HFFc6 (cell line): ENCODE measurements at regions not wholly inside any gene's neighbourhood (a gene's known extent, or its start where the extent isn't known, plus 50 kb on each side); places are given as distances from the start of the nearest gene placed in this dataset.

Experiments used
- DNase-seq: peaks from one replicate; pipeline ENCODE4 v3.0.0-alpha.2; 2018
- H3K27ac Mint-ChIP-seq: 2 replicates; pipeline ENCODE4 v1.8.0; 2020; ENCODE audit warnings: mild to moderate bottlenecking, mixed read lengths
- H3K27me3 Mint-ChIP-seq: 2 replicates; pipeline ENCODE4 v1.8.0; 2021; ENCODE audit warnings: mild to moderate bottlenecking, moderate library complexity, mixed read lengths; ENCODE audit not compliant: insufficient read depth
- H3K36me3 Mint-ChIP-seq: 2 replicates; pipeline ENCODE4 v1.8.0; 2021; ENCODE audit warnings: low read depth, mixed read lengths
- H3K4me1 Mint-ChIP-seq: 2 replicates; pipeline ENCODE4 v1.8.0; 2020; ENCODE audit warnings: low read depth, mixed read lengths
- H3K4me3 Mint-ChIP-seq: 2 replicates; pipeline ENCODE4 v1.8.0; 2020; ENCODE audit warnings: mild to moderate bottlenecking, moderate library complexity, mixed read lengths
- H3K9me3 Mint-ChIP-seq: 2 replicates; pipeline ENCODE4 v1.8.0; 2020; ENCODE audit warnings: mild to moderate bottlenecking, mixed read lengths
- CTCF ChIP-seq: fragments of 200-600 bp; sonication (generic); IDR thresholded peaks from 2 replicates; pipeline ENCODE4 v1.5.0; 2021; ENCODE audit warnings: antibody characterized with exemption, mild to moderate bottlenecking

GRCh38 chr13:109602356-109602755, 184.0 kb downstream of the IRS2 start:
- Mint-ChIP-seq H3K27me3 (peaks cover 8% of the 10 kb centered on the region), H3K27ac (no peak overlapping the region), H3K4me1 (peaks cover 29% of the 10 kb centered on the region; the same call in 1 of the 2 replicates), H3K9me3 (no peaks in the 10 kb centered on the region), H3K36me3 (no peaks in the 10 kb centered on the region), H3K4me3 (no peak overlapping the region)
- no peak for DNase-seq
- TF ChIP-seq CTCF, result no peak

DNA sequence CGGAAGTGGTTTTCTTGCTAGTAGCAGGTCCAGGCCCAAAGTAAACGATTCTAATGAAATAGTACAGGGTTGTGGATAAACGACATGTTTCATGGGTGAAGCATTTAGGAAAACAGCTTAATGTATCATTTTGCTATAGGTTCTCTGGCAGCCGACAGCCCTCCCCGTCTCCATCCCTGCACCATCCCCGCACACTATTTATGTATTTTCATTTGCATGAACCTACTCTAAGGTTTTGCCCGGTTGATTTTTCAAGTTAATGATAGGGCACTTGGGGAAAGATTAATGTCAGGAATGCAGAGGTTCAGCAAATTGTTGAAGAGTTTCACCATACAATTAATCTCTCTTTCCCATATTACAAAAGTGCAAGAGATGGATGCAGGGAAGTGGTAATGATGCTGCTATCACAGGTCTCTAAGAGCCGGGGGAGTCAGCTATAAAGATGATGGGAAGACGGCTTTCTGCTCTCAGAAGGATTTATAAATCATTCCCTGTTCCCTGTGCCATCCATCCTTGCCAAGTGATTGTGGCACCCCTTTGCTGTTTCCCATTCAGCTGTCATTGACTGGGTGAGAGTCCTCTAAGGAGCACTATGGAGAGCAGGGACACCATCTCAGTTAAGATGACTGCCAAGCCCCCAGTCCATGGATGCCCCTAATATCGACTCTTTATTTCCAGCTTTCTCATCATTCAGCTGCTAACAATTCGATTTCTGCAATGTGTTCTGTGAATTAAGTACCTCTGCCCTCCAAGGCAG, 186.3 kb downstream of the IRS2 start:
- no peak for TF ChIP-seq CTCF

DNA sequence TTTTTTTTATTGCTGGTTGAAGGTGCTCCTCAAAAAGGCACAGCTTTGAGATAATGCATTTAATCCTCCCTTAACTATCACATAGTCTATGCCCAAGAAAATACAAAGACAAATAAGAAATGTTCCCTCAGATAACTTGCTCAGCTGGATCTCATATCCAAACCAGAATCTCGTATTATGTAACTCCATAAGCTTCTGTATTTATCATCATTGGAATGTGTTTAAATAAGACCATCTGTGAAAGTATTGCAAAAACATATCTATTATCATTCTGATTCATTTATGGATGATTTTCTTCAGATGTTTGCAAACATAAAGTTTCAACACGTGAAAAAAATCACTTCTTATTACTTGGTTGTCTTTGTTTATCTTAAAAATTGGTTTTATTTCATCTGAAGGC, 190.9 kb downstream of the IRS2 start:
- no peaks in the 10 kb centered on the region for H3K9me3 Mint-ChIP-seq
- TF ChIP-seq CTCF, result no peak
- no peak for DNase-seq
- peaks cover 15% of the 10 kb centered on the region; the same call in 1 of the 2 replicates for H3K4me1 Mint-ChIP-seq
- H3K4me3 Mint-ChIP-seq, result no peak overlapping the region
- H3K36me3 Mint-ChIP-seq, result no peaks in the 10 kb centered on the region
- peaks cover 14% of the 10 kb centered on the region for H3K27me3 Mint-ChIP-seq
- H3K27ac Mint-ChIP-seq, result no peak overlapping the region

More for the DNA sequence above, 186.3 kb downstream of the IRS2 start:
- no peak for DNase-seq
- Mint-ChIP-seq H3K36me3 (no peaks in the 10 kb centered on the region), H3K27ac (no peak overlapping the region), H3K9me3 (no peaks in the 10 kb centered on the region), H3K4me1 (peaks cover 29% of the 10 kb centered on the region; the same call in 1 of the 2 replicates), H3K4me3 (no peak overlapping the region; the same call in 1 of the 2 replicates), H3K27me3 (peaks cover 9% of the 10 kb centered on the region)

GRCh38 chr13:109593230-109593629, 193.2 kb downstream of the IRS2 start:
- Mint-ChIP-seq H3K27me3 (peaks cover 16% of the 10 kb centered on the region), H3K27ac (no peak overlapping the region), H3K4me3 (no peak overlapping the region), H3K36me3 (no peaks in the 10 kb centered on the region), H3K4me1 (no peaks in the 10 kb centered on the region), H3K9me3 (no peaks in the 10 kb centered on the region)
- no peak for DNase-seq
- TF ChIP-seq CTCF, result no peak

- no peaks in the 10 kb centered on the region for H3K9me3 Mint-ChIP-seq
- H3K4me3 Mint-ChIP-seq, result no peak overlapping the region
- H3K4me1 Mint-ChIP-seq, result no peaks in the 10 kb centered on the region
- H3K27ac Mint-ChIP-seq, result no peak overlapping the region
- no peak for TF ChIP-seq CTCF
- no peak for DNase-seq
- H3K27me3 Mint-ChIP-seq, result peaks cover 18% of the 10 kb centered on the region
- H3K36me3 Mint-ChIP-seq, result no peaks in the 10 kb centered on the region
These were observed 193.6 kb downstream of the IRS2 start for GRCh38 chr13:109592770-109593169.
